NT2/D1 (cell line): ENCODE measurements at regions not wholly inside any gene's neighbourhood (a gene's known extent, or its start where the extent isn't known, plus 50 kb on each side); places are given as distances from the start of the nearest gene placed in this dataset.
A peak's percentile ranks its signal among the peaks of the same experiment; 100 is the strongest.

ENCODE experiments used
- DNase-seq: peaks from one replicate; pipeline ENCODE4 v3.0.0-alpha.2; 2011; ENCODE audit warnings: low read depth, low spot score
- H3K27me3 ChIP-seq: 2 replicates; pipeline ENCODE4 v1.6.0; 2011; ENCODE audit warnings: mild to moderate bottlenecking; ENCODE audit not compliant: insufficient read length, insufficient read depth
- H3K36me3 ChIP-seq: 2 replicates; pipeline ENCODE4 v1.6.1; 2011; ENCODE audit warnings: mild to moderate bottlenecking, low read length, mixed read lengths; ENCODE audit not compliant: insufficient read depth, insufficient read length
- H3K4me1 ChIP-seq: 2 replicates; pipeline ENCODE4 v1.5.1; 2011; ENCODE audit not compliant: insufficient read depth, insufficient read length
- H3K4me3 ChIP-seq: 2 replicates; pipeline ENCODE4 v1.5.1; 2011; ENCODE audit warnings: low read depth; ENCODE audit not compliant: insufficient read length
- H3K9ac ChIP-seq: 2 replicates; pipeline ENCODE4 v1.6.0; 2011; ENCODE audit warnings: low read depth; ENCODE audit not compliant: insufficient read length
- H3K9me3 ChIP-seq: 2 replicates; pipeline ENCODE4 v1.5.1; 2011; ENCODE audit warnings: mild to moderate bottlenecking, low read length; ENCODE audit not compliant: insufficient read depth
- SUZ12 ChIP-seq: IDR thresholded peaks from 2 replicates; pipeline ENCODE4 v1.6.1; 2011; ENCODE audit not compliant: insufficient read length, insufficient read depth; ENCODE audit errors: extremely low read depth
- YY1 ChIP-seq: IDR thresholded peaks from 2 replicates; pipeline ENCODE4 v1.6.1; 2011; ENCODE audit not compliant: insufficient read length, insufficient read depth
- ZNF274 ChIP-seq: IDR thresholded peaks from 2 replicates; pipeline ENCODE4 v1.6.1; 2011; ENCODE audit warnings: mild to moderate bottlenecking, low read depth, low read length

- Histone ChIP-seq H3K4me1 (no peaks in the 10 kb centered on the region), H3K27me3 (no peaks in the 10 kb centered on the region), H3K9ac (no peak overlapping the region), H3K9me3 (no peaks in the 10 kb centered on the region; the same call in 1 of the 2 replicates), H3K36me3 (no peaks in the 10 kb centered on the region), H3K4me3 (no peak overlapping the region)
- no peak for TF ChIP-seq YY1
- TF ChIP-seq ZNF274, result no peak
- no peak for TF ChIP-seq SUZ12
- DNase-seq, result peak; percentile 25
These were observed 271.9 kb upstream of the ADAMTS16 start for GRCh38 chr5:4868140-4868735.

GRCh38 chr5:4873652-4874051 is 266.5 kb upstream of the ADAMTS16 start:
- no peaks in the 10 kb centered on the region for H3K9me3 ChIP-seq
- no peaks in the 10 kb centered on the region for H3K27me3 ChIP-seq
- H3K36me3 ChIP-seq, result no peaks in the 10 kb centered on the region
- H3K4me1 ChIP-seq, result no peaks in the 10 kb centered on the region
- TF ChIP-seq YY1 (no peak), ZNF274 (no peak)
- no peak for DNase-seq
- H3K4me3 ChIP-seq, result no peak overlapping the region
- H3K9ac ChIP-seq, result no peak overlapping the region

GRCh38 chr5:4874097-4874496 is 266.0 kb upstream of the ADAMTS16 start:
- no peak overlapping the region for H3K9ac ChIP-seq
- no peaks in the 10 kb centered on the region for H3K27me3 ChIP-seq
- H3K9me3 ChIP-seq, result no peaks in the 10 kb centered on the region
- TF ChIP-seq YY1 (no peak), SUZ12 (no peak), ZNF274 (no peak)
- no peaks in the 10 kb centered on the region for H3K36me3 ChIP-seq
- no peak for DNase-seq
- H3K4me3 ChIP-seq, result no peak overlapping the region
- no peaks in the 10 kb centered on the region for H3K4me1 ChIP-seq

GRCh38 chr5:4875942-4876341 is 264.2 kb upstream of the ADAMTS16 start:
- Histone ChIP-seq H3K4me3 (no peak overlapping the region), H3K36me3 (no peaks in the 10 kb centered on the region), H3K9me3 (no peaks in the 10 kb centered on the region), H3K4me1 (no peaks in the 10 kb centered on the region), H3K27me3 (no peaks in the 10 kb centered on the region), H3K9ac (no peak overlapping the region)
- TF ChIP-seq YY1 (no peak), SUZ12 (no peak), ZNF274 (no peak)
- no peak for DNase-seq

GRCh38 chr5:4876804-4877203 is 263.3 kb upstream of the ADAMTS16 start:
- H3K36me3 ChIP-seq, result no peaks in the 10 kb centered on the region
- H3K27me3 ChIP-seq, result no peaks in the 10 kb centered on the region
- H3K9me3 ChIP-seq, result no peaks in the 10 kb centered on the region
- no peak for DNase-seq
- H3K9ac ChIP-seq, result no peak overlapping the region
- no peaks in the 10 kb centered on the region for H3K4me1 ChIP-seq
- TF ChIP-seq SUZ12 (no peak), ZNF274 (no peak), YY1 (no peak)
- no peak overlapping the region for H3K4me3 ChIP-seq

- no peak for DNase-seq
- Histone ChIP-seq H3K36me3 (no peaks in the 10 kb centered on the region), H3K9ac (no peak overlapping the region), H3K27me3 (no peaks in the 10 kb centered on the region), H3K4me3 (no peak overlapping the region), H3K4me1 (no peaks in the 10 kb centered on the region), H3K9me3 (no peaks in the 10 kb centered on the region)
- TF ChIP-seq YY1, result no peak
- TF ChIP-seq ZNF274, result no peak
- no peak for TF ChIP-seq SUZ12
These were observed 262.6 kb upstream of the ADAMTS16 start for GRCh38 chr5:4877579-4877978.

- Histone ChIP-seq H3K27me3 (no peaks in the 10 kb centered on the region), H3K9me3 (no peaks in the 10 kb centered on the region), H3K4me3 (no peak overlapping the region), H3K36me3 (no peaks in the 10 kb centered on the region), H3K9ac (no peak overlapping the region), H3K4me1 (no peaks in the 10 kb centered on the region)
- DNase-seq, result no peak
- no peak for TF ChIP-seq ZNF274
- no peak for TF ChIP-seq YY1
- no peak for TF ChIP-seq SUZ12
These were observed 261.1 kb upstream of the ADAMTS16 start for GRCh38 chr5:4879075-4879474.

GRCh38 chr5:4879693-4880303 is 260.3 kb upstream of the ADAMTS16 start:
- H3K4me3 ChIP-seq, result no peak overlapping the region

More at GRCh38 chr5:4879693-4880303, 260.3 kb upstream of the ADAMTS16 start:
- no peak overlapping the region for H3K9ac ChIP-seq
- H3K4me1 ChIP-seq, result no peaks in the 10 kb centered on the region
- TF ChIP-seq YY1 (no peak), ZNF274 (no peak), SUZ12 (no peak)
- H3K27me3 ChIP-seq, result no peaks in the 10 kb centered on the region
- DNase-seq, result peak; percentile 51
- H3K36me3 ChIP-seq, result no peaks in the 10 kb centered on the region
- no peaks in the 10 kb centered on the region for H3K9me3 ChIP-seq
